K562 (cell line): ENCODE measurements at regions not wholly inside any gene's neighbourhood (a gene's known extent, or its start where the extent isn't known, plus 50 kb on each side); places are given as distances from the start of the nearest gene placed in this dataset.

Source experiments
- BMI1 ChIP-seq: fragments of 150-350 bp; IDR thresholded peaks from 2 replicates; pipeline ENCODE4 v1.6.1; 2014; ENCODE audit warnings: low read length
- CEBPB ChIP-seq: fragments of 450-650 bp; IDR thresholded peaks from 2 replicates; pipeline ENCODE4 v1.6.1; 2016; ENCODE audit warnings: missing genetic modification characterization, missing compliant biosample characterization
- CTCF ChIP-seq, 3 experiments: IDR thresholded peaks in 2 of 3; conservative IDR thresholded peaks in 1 of 3; 2 replicates each; pipeline ENCODE4 v1.5.1; 2011 to 2012; ENCODE audit warnings: low read length in 3 of 3, mild to moderate bottlenecking in 3 of 3, control low read depth in 2 of 3, improper control_type of control experiment in 1 of 3, inconsistent platforms in 1 of 3, low read depth in 1 of 3, mixed read lengths in 1 of 3, moderate library complexity in 1 of 3; ENCODE audit not compliant: insufficient read depth in 2 of 3
- E4F1 ChIP-seq: fragments of 250-450 bp; sonication (Bioruptor Pico); IDR thresholded peaks from 2 replicates; pipeline ENCODE4 v1.5.0; 2021; ENCODE audit warnings: mild to moderate bottlenecking, borderline replicate concordance
- KLF6 ChIP-seq: fragments of 250-450 bp; sonication (Bioruptor Pico); IDR thresholded peaks from 2 replicates; pipeline ENCODE4 v1.4.0; 2020; ENCODE audit warnings: mild to moderate bottlenecking, moderate library complexity, borderline replicate concordance
- POLR2A ChIP-seq: fragments of 450-650 bp; conservative IDR thresholded peaks from 2 replicates; pipeline ENCODE4 v1.6.1; 2016
- TAF7 ChIP-seq: fragments of 450-650 bp; IDR thresholded peaks from 2 replicates; pipeline ENCODE4 v1.6.1; 2016; ENCODE audit warnings: missing genetic modification characterization, missing compliant biosample characterization
- ZNF133 ChIP-seq: fragments of 250-450 bp; sonication (Bioruptor Pico); IDR thresholded peaks from 2 replicates; pipeline ENCODE4 v1.4.0; 2020; ENCODE audit warnings: mild to moderate bottlenecking
- ZNF224 ChIP-seq: sonication (generic); formaldehyde crosslinking; IDR thresholded peaks from 2 replicates; pipeline ENCODE4 v1.8.0; 2022; ENCODE audit warnings: mild to moderate bottlenecking, missing genetic modification reagents
- TF ChIP-seq, protein P1 (sequence below): fragments of 250-450 bp; sonication (Bioruptor Pico); IDR thresholded peaks from 2 replicates; pipeline ENCODE4 v1.4.0; 2020; ENCODE audit warnings: mild to moderate bottlenecking, moderate library complexity

- TF ChIP-seq CTCF (IDR thresholded peaks at IDR 0.05 in 2 of 3, conservative IDR thresholded peaks at IDR 0.05 in 1 of 3; ENCODE audit: insufficient read depth in 2 of 3, low read depth in 1 of 3, low read length in 3 of 3) (no peak), BMI1 (no peak), TAF7 (no peak), E4F1 (no peak), POLR2A (no peak), ZNF133 (CRISPR knock-in tag) (no peak), KLF6 (CRISPR knock-in tag) (no peak), ZNF224 (CRISPR knock-in tag) (no peak), CEBPB (tag) (no peak)
- TF ChIP-seq, protein P1, sequence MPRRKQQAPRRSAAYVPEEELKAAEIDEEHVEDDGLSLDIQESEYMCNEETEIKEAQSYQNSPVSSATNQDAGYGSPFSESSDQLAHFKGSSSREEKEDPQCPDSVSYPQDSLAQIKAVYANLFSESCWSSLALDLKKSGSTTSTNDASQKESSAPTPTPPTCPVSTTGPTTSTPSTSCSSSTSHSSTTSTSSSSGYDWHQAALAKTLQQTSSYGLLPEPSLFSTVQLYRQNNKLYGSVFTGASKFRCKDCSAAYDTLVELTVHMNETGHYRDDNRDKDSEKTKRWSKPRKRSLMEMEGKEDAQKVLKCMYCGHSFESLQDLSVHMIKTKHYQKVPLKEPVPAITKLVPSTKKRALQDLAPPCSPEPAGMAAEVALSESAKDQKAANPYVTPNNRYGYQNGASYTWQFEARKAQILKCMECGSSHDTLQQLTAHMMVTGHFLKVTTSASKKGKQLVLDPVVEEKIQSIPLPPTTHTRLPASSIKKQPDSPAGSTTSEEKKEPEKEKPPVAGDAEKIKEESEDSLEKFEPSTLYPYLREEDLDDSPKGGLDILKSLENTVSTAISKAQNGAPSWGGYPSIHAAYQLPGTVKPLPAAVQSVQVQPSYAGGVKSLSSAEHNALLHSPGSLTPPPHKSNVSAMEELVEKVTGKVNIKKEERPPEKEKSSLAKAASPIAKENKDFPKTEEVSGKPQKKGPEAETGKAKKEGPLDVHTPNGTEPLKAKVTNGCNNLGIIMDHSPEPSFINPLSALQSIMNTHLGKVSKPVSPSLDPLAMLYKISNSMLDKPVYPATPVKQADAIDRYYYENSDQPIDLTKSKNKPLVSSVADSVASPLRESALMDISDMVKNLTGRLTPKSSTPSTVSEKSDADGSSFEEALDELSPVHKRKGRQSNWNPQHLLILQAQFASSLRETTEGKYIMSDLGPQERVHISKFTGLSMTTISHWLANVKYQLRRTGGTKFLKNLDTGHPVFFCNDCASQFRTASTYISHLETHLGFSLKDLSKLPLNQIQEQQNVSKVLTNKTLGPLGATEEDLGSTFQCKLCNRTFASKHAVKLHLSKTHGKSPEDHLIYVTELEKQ (CRISPR knock-in tag), result no peak
Observed at GRCh38 chr4:58456727-58457384, 1346.7 kb upstream of the IGFBP7 start.
